Keratinocyte (primary cell): ENCODE measurements at regions not wholly inside any gene's neighbourhood (a gene's known extent, or its start where the extent isn't known, plus 50 kb on each side); places are given as distances from the start of the nearest gene placed in this dataset.

Experiments used
- DNase-seq: peaks from one replicate; pipeline ENCODE4 v3.0.0-alpha.2; 2011; ENCODE audit warnings: low read depth, missing footprints, low spot score
- FAIRE-seq: peaks from 2 replicates; lab custom pipeline; 2011; peaks lifted over from hg19 to GRCh38; lab: Jason Lieb, UNC
- H2AFZ ChIP-seq: 2 replicates; pipeline ENCODE4 v1.6.0; 2012; ENCODE audit warnings: low read length, control low read depth, inconsistent platforms; ENCODE audit not compliant: control insufficient read depth
- H3K27ac ChIP-seq: 2 replicates; pipeline ENCODE4 v1.5.1; 2011; ENCODE audit warnings: low read length; ENCODE audit not compliant: control insufficient read depth, insufficient read depth
- H3K27me3 ChIP-seq: 3 replicates; pipeline ENCODE4 v1.6.0; 2011; ENCODE audit warnings: low read length; ENCODE audit not compliant: control insufficient read depth, insufficient read depth; ENCODE audit errors: extremely low read depth
- H3K36me3 ChIP-seq, 2 experiments: 2 replicates in 1 of 2; 3 replicates in 1 of 2; pipeline ENCODE4 v1.5.1; 2011; ENCODE audit warnings: low read length in 2 of 2, mild to moderate bottlenecking in 1 of 2; ENCODE audit not compliant: control insufficient read depth in 2 of 2, insufficient read depth in 2 of 2; ENCODE audit errors: extremely low read depth in 1 of 2
- H3K4me1 ChIP-seq: 3 replicates; pipeline ENCODE4 v1.5.1; 2011; ENCODE audit warnings: low read length; ENCODE audit not compliant: control insufficient read depth, insufficient read depth; ENCODE audit errors: extremely low read depth
- H3K4me2 ChIP-seq: 3 replicates; pipeline ENCODE4 v1.6.0; 2011; ENCODE audit warnings: low read depth, low read length; ENCODE audit not compliant: control insufficient read depth, insufficient read depth; ENCODE audit errors: extremely low read depth
- H3K4me3 ChIP-seq, 3 experiments: fragments of 200-600 bp in 1 of 3; sonication (generic) in 1 of 3; 2 replicates in 2 of 3; 3 replicates in 1 of 3; pipeline ENCODE4 v1.5.1; 2011 to 2016; ENCODE audit warnings: low read length in 3 of 3, mild to moderate bottlenecking in 3 of 3, control low read depth in 2 of 3, inconsistent platforms in 1 of 3, low read depth in 1 of 3, mixed read lengths in 1 of 3, mixed run types in 1 of 3, moderate library complexity in 1 of 3; ENCODE audit not compliant: control insufficient read depth in 2 of 3, insufficient read depth in 2 of 3; ENCODE audit errors: extremely low read depth in 1 of 3
- H3K79me2 ChIP-seq: 2 replicates; pipeline ENCODE4 v1.6.0; 2012; ENCODE audit warnings: low read length; ENCODE audit not compliant: control insufficient read depth, insufficient read depth
- H3K9ac ChIP-seq: 3 replicates; pipeline ENCODE4 v1.6.0; 2011; ENCODE audit warnings: low read length; ENCODE audit not compliant: control insufficient read depth, insufficient read depth; ENCODE audit errors: extremely low read depth
- H3K9me1 ChIP-seq: 3 replicates; pipeline ENCODE4 v1.6.0; 2011; ENCODE audit warnings: low read length; ENCODE audit not compliant: control insufficient read depth, insufficient read depth; ENCODE audit errors: extremely low read depth
- H3K9me3 ChIP-seq: 2 replicates; pipeline ENCODE4 v1.5.1; 2012; ENCODE audit warnings: low read depth, low read length; ENCODE audit not compliant: control insufficient read depth
- H4K20me1 ChIP-seq: 3 replicates; pipeline ENCODE4 v1.6.0; 2011; ENCODE audit warnings: low read length; ENCODE audit not compliant: control insufficient read depth, insufficient read depth; ENCODE audit errors: extremely low read depth
- EZH2 ChIP-seq: IDR thresholded peaks from one replicate; pipeline ENCODE4 v1.6.1; 2012; ENCODE audit warnings: inconsistent platforms, mild to moderate bottlenecking, low read length, moderate library complexity
- dilution Hi-C: fragments of 300-500 bp; cut with MboI; formaldehyde crosslinking; loops from one replicate; pipeline ENCODE4 v1.7.0; 2020; ENCODE audit warnings: low sequenced_read_pairs; ENCODE audit not compliant: extremely low pct_ligation_motif_present
- TF ChIP-seq, protein P1 (sequence below), 3 experiments: IDR thresholded peaks in 1 of 3; conservative IDR thresholded peaks in 1 of 3; optimal IDR thresholded peaks in 1 of 3; 2 replicates in 2 of 3; 3 replicates in 1 of 3; pipeline versions ENCODE3 to v1.5.1; 2011; ENCODE audit warnings: low read length in 3 of 3, mild to moderate bottlenecking in 3 of 3, moderate library complexity in 2 of 3, control low read depth in 1 of 3, inconsistent platforms in 1 of 3; ENCODE audit not compliant: insufficient read depth in 2 of 3; ENCODE audit errors: extremely low read depth in 1 of 3

DNA sequence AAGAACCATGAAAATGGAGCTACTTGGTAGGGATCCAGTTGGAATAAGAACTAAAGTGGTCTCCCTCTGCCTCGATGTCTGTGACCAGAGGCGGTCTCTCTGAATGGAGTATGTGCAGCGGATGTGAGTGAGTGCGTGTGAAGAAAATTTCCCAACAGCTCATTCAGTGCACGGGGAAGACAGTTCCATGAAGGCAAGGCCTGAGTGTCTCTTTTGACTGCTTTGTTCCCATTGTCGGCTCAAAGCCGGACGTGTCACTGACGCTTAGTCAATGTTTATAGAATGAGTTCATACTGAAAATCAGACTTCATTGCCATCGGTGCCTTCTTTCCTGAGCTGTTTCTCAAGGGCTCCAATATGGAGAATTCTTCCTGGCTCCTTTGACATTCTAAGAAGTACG lies 55.3 kb upstream of the GRB10 start:
- no peaks in the 10 kb centered on the region for H3K9me3 ChIP-seq
- no peaks in the 10 kb centered on the region for H4K20me1 ChIP-seq
- no peak overlapping the region for H2AFZ ChIP-seq
- no peaks in the 10 kb centered on the region for H3K4me1 ChIP-seq
- dilution Hi-C loops: no loop called here
- DNase-seq (no peak), FAIRE-seq (no peak)
- H3K9ac ChIP-seq: no peak overlapping the region
- H3K9me1 ChIP-seq: no peaks in the 10 kb centered on the region
- peaks cover 45% of the 10 kb centered on the region for H3K27me3 ChIP-seq
- no peak for TF ChIP-seq EZH2
- TF ChIP-seq, protein P1, sequence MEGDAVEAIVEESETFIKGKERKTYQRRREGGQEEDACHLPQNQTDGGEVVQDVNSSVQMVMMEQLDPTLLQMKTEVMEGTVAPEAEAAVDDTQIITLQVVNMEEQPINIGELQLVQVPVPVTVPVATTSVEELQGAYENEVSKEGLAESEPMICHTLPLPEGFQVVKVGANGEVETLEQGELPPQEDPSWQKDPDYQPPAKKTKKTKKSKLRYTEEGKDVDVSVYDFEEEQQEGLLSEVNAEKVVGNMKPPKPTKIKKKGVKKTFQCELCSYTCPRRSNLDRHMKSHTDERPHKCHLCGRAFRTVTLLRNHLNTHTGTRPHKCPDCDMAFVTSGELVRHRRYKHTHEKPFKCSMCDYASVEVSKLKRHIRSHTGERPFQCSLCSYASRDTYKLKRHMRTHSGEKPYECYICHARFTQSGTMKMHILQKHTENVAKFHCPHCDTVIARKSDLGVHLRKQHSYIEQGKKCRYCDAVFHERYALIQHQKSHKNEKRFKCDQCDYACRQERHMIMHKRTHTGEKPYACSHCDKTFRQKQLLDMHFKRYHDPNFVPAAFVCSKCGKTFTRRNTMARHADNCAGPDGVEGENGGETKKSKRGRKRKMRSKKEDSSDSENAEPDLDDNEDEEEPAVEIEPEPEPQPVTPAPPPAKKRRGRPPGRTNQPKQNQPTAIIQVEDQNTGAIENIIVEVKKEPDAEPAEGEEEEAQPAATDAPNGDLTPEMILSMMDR (optimal IDR thresholded peaks at IDR 0.05 in 1 of 3, IDR thresholded peaks at IDR 0.05 in 1 of 3, conservative IDR thresholded peaks at IDR 0.05 in 1 of 3; ENCODE audit: extremely low read depth in 1 of 3, insufficient read depth in 2 of 3, low read length in 3 of 3): no peak
- H3K36me3 ChIP-seq: no peaks in the 10 kb centered on the region
- no peak overlapping the region for H3K27ac ChIP-seq
- no peaks in the 10 kb centered on the region for H3K79me2 ChIP-seq
- no peak overlapping the region for H3K4me2 ChIP-seq
- H3K4me3 ChIP-seq: no peak overlapping the region

- Histone ChIP-seq H2AFZ (no peak overlapping the region), H3K27ac (no peak overlapping the region), H3K4me3 (no peak overlapping the region), H3K4me1 (peaks cover 9% of the 10 kb centered on the region), H3K9ac (no peak overlapping the region), H3K79me2 (no peaks in the 10 kb centered on the region), H3K9me3 (no peaks in the 10 kb centered on the region), H3K36me3 (no peaks in the 10 kb centered on the region), H3K27me3 (peaks cover 42% of the 10 kb centered on the region), H3K9me1 (no peaks in the 10 kb centered on the region), H3K4me2 (no peak overlapping the region), H4K20me1 (no peaks in the 10 kb centered on the region)
- FAIRE-seq: no peak
- TF ChIP-seq EZH2: no peak
- TF ChIP-seq, protein P1 (optimal IDR thresholded peaks at IDR 0.05 in 1 of 3, IDR thresholded peaks at IDR 0.05 in 1 of 3, conservative IDR thresholded peaks at IDR 0.05 in 1 of 3; ENCODE audit: extremely low read depth in 1 of 3, insufficient read depth in 2 of 3, low read length in 3 of 3): no peak
- no peak for DNase-seq
- dilution Hi-C loops: no loop called here
These were observed 54.0 kb upstream of the GRB10 start for GRCh38 chr7:50836646-50837045.
